Stimulated activated memory B cell treated with anti-CD40 and anti-IgM and Interleukin-4, amounts not matched to agents 10 μg/mL and 1 μg/mL and 100 μg/mL, for 72 hours (primary cell): ENCODE measurements at regions not wholly inside any gene's neighbourhood (a gene's known extent, or its start where the extent isn't known, plus 50 kb on each side); places are given as distances from the start of the nearest gene placed in this dataset.

Experiments
- ATAC-seq: fragments of 150-1000 bp; cut with Tn5 transposase; 2 replicates; pipeline ENCODE4 v1.10.0; 2021
- H3K27ac Mint-ChIP-seq: one replicate; pipeline ENCODE4 v1.8.0; 2022; ENCODE audit warnings: mild to moderate bottlenecking, mixed read lengths
- H3K27me3 Mint-ChIP-seq: one replicate; pipeline ENCODE4 v1.8.0; 2022; ENCODE audit warnings: mixed read lengths
- H3K36me3 Mint-ChIP-seq: one replicate; pipeline ENCODE4 v1.8.0; 2022; ENCODE audit warnings: mixed read lengths
- H3K4me1 Mint-ChIP-seq: one replicate; pipeline ENCODE4 v1.8.0; 2022; ENCODE audit warnings: mixed read lengths
- H3K4me3 Mint-ChIP-seq: one replicate; pipeline ENCODE4 v1.8.0; 2022; ENCODE audit warnings: mild to moderate bottlenecking, moderate library complexity, mixed read lengths
- H3K9me3 Mint-ChIP-seq: one replicate; pipeline ENCODE4 v1.8.0; 2022; ENCODE audit warnings: mixed read lengths

GRCh38 chr15:67914537-67915460 is 75.0 kb upstream of the RNU6-1 start:
- H3K27ac Mint-ChIP-seq, result no peak overlapping the region
- H3K36me3 Mint-ChIP-seq, result peaks cover 13% of the 10 kb centered on the region
- no peaks in the 10 kb centered on the region for H3K4me1 Mint-ChIP-seq
- no peak overlapping the region for H3K4me3 Mint-ChIP-seq
- H3K9me3 Mint-ChIP-seq, result peaks cover 24% of the 10 kb centered on the region
- peaks cover 21% of the 10 kb centered on the region for H3K27me3 Mint-ChIP-seq
- no peak for ATAC-seq

- no peak overlapping the region for H3K27ac Mint-ChIP-seq
- peaks cover 24% of the 10 kb centered on the region for H3K9me3 Mint-ChIP-seq
- H3K27me3 Mint-ChIP-seq, result peaks cover 27% of the 10 kb centered on the region
- H3K4me1 Mint-ChIP-seq, result no peaks in the 10 kb centered on the region
- ATAC-seq, result no peak
- no peak overlapping the region for H3K4me3 Mint-ChIP-seq
- H3K36me3 Mint-ChIP-seq, result peaks cover 18% of the 10 kb centered on the region
Observed at GRCh38 chr15:67915461-67916374, 75.9 kb upstream of the RNU6-1 start.

DNA sequence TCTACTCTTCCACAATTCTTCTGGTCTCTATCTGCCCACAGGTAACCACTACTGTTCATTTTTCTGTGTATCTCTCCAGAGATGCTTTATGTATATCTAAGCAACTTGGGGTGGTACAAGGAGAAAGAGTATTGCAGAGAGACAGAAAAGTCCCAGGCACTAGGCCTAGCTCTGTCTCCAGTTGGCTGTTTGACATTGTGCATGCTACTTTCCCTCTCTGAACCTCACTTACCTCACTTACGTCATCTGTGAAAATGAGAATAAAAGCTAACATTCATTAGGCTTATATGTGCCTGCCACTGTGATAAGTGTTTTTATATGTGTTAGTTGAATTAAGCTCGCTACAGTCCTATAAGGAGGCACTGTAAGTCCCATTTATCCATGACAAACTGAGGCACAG is 76.7 kb upstream of the RNU6-1 start:
- Mint-ChIP-seq H3K4me3 (no peak overlapping the region), H3K4me1 (no peaks in the 10 kb centered on the region), H3K27ac (no peak overlapping the region), H3K27me3 (peaks cover 27% of the 10 kb centered on the region), H3K9me3 (peaks cover 26% of the 10 kb centered on the region), H3K36me3 (peaks cover 18% of the 10 kb centered on the region)
- ATAC-seq, result no peak

DNA sequence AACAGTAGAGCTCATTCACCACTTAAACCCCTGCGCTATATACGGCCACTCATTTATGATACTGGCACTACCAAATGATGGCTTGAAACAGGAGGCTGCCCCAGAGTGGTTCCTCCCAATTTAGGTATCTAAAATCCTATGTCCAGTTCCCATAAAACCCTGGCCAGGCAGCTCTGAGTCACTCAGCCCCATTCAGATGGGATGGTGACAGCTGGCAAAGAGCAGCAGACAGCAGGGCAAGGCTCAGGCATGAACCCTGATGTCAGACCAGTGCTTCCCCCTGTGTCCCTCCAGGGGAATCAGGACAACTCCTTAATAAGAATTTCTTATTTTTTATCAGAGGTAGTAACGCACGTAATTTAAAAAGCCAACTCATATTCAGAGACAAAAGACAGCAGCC is 77.2 kb upstream of the RNU6-1 start:
- Mint-ChIP-seq H3K9me3 (peaks cover 24% of the 10 kb centered on the region), H3K27me3 (peaks cover 27% of the 10 kb centered on the region), H3K27ac (no peak overlapping the region), H3K4me3 (no peak overlapping the region), H3K36me3 (peaks cover 18% of the 10 kb centered on the region), H3K4me1 (no peaks in the 10 kb centered on the region)
- ATAC-seq, result no peak

GRCh38 chr15:67917636-67918035 is 77.8 kb upstream of the RNU6-1 start:
- Mint-ChIP-seq H3K9me3 (peaks cover 24% of the 10 kb centered on the region), H3K36me3 (peaks cover 18% of the 10 kb centered on the region), H3K27me3 (peaks cover 27% of the 10 kb centered on the region), H3K4me3 (no peak overlapping the region), H3K4me1 (no peaks in the 10 kb centered on the region), H3K27ac (no peak overlapping the region)
- no peak for ATAC-seq

GRCh38 chr15:67918205-67918861 is 78.5 kb upstream of the RNU6-1 start:
- Mint-ChIP-seq H3K36me3 (peaks cover 18% of the 10 kb centered on the region), H3K9me3 (peaks cover 24% of the 10 kb centered on the region), H3K4me1 (no peaks in the 10 kb centered on the region), H3K27ac (no peak overlapping the region), H3K27me3 (peaks cover 27% of the 10 kb centered on the region), H3K4me3 (no peak overlapping the region)
- ATAC-seq, result no peak

DNA sequence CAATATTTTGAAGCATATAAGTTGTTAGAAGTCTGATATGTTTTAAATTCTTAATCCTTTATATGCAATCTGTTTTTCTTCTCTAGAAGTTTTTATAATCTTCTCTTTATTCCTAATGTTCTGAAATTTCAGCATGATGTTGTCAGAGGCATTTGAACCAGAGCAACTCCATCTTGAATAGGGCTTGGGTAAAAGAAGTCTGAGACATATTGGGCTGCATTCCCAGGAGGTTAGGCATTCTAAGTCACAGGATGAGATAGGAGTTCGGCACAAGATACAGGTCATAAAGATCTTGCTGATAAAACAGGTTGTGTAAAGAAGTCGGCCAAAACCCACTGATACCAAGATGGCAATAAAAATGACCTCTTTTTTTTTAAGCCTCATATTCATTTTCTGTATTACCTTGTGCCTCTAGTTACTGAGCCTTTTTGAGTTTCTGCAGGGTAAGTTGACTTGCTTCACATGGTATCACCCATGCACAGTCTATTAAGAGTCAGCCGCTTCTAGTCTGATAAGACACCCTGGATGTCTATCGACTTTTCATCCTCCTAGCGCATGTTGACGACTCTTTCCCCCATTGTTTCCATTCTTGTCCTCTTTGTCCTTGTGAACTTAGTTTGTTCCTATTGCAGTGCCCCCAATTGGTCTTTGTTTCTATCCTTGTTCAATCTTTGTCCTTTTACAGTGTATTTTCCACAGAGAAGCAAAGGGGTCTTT is 80.8 kb upstream of the RNU6-1 start:
- Mint-ChIP-seq H3K36me3 (peaks cover 18% of the 10 kb centered on the region), H3K9me3 (peaks cover 20% of the 10 kb centered on the region), H3K4me3 (no peak overlapping the region), H3K27ac (no peak overlapping the region), H3K27me3 (peaks cover 17% of the 10 kb centered on the region), H3K4me1 (no peaks in the 10 kb centered on the region)
- ATAC-seq, result no peak

GRCh38 chr15:67922106-67922675 is 82.3 kb upstream of the RNU6-1 start:
- peaks cover 20% of the 10 kb centered on the region for H3K9me3 Mint-ChIP-seq
- no peak overlapping the region for H3K4me3 Mint-ChIP-seq
- H3K27me3 Mint-ChIP-seq, result peaks cover 17% of the 10 kb centered on the region
- H3K36me3 Mint-ChIP-seq, result peaks cover 18% of the 10 kb centered on the region
- H3K4me1 Mint-ChIP-seq, result no peaks in the 10 kb centered on the region
- ATAC-seq, result no peak
- H3K27ac Mint-ChIP-seq, result no peak overlapping the region

- no peak overlapping the region for H3K4me3 Mint-ChIP-seq
- ATAC-seq, result no peak
- H3K9me3 Mint-ChIP-seq, result peaks cover 17% of the 10 kb centered on the region
- peaks cover 13% of the 10 kb centered on the region for H3K27me3 Mint-ChIP-seq
- no peaks in the 10 kb centered on the region for H3K4me1 Mint-ChIP-seq
- peaks cover 13% of the 10 kb centered on the region for H3K36me3 Mint-ChIP-seq
- H3K27ac Mint-ChIP-seq, result no peak overlapping the region
Observed at GRCh38 chr15:67922971-67923945, 83.4 kb upstream of the RNU6-1 start.

- no peak for ATAC-seq
- H3K4me1 Mint-ChIP-seq, result no peaks in the 10 kb centered on the region
- H3K4me3 Mint-ChIP-seq, result no peak overlapping the region
- H3K36me3 Mint-ChIP-seq, result peaks cover 7% of the 10 kb centered on the region
- H3K9me3 Mint-ChIP-seq, result peaks cover 11% of the 10 kb centered on the region
- no peak overlapping the region for H3K27ac Mint-ChIP-seq
- H3K27me3 Mint-ChIP-seq, result peaks cover 9% of the 10 kb centered on the region
Observed at GRCh38 chr15:67924359-67924974, 84.6 kb upstream of the RNU6-1 start.

- Mint-ChIP-seq H3K27ac (no peak overlapping the region), H3K4me1 (no peaks in the 10 kb centered on the region), H3K9me3 (peaks cover 6% of the 10 kb centered on the region), H3K4me3 (no peak overlapping the region), H3K27me3 (peaks cover 5% of the 10 kb centered on the region), H3K36me3 (peaks cover under 1% of the 10 kb centered on the region)
- ATAC-seq, result no peak
Observed at GRCh38 chr15:67925182-67925581, 85.3 kb upstream of the RNU6-1 start.

DNA sequence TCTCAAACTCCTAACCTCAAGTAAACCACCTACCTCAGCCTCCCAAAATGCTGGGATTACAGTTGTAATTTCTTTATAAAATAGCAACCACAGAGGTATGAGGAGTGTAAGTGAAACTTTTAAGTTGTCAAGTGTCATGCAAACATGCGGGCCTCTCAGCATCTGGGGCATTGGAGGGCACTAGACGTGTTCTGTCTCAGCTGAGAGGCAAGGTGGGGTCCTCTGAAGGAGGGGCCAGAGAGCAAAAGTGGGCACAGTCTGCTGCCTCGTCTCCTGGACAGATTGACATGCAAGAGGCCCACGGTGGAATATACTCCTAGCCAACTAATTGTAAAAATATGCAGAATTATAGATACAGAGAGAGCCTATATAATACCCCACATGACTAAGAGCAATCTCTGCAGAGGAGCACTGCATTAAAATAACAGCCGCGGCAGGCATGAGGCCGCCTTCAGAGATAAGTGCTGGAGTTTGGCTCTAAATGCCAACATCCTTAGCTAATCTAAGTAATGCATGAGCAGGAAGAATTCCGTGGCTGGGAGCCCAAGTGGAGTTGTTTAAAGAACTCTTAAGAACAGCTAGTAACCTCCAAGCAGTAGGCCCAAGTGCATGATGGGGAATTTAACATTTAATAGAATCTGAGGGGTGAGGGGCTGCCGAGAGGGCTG is 87.8 kb upstream of the RNU6-1 start:
- H3K9me3 Mint-ChIP-seq, result peaks cover 3% of the 10 kb centered on the region
- H3K36me3 Mint-ChIP-seq, result no peaks in the 10 kb centered on the region
- H3K4me3 Mint-ChIP-seq, result no peak overlapping the region
- H3K27me3 Mint-ChIP-seq, result peaks cover 11% of the 10 kb centered on the region
- ATAC-seq, result no peak
- no peak overlapping the region for H3K27ac Mint-ChIP-seq
- H3K4me1 Mint-ChIP-seq, result no peaks in the 10 kb centered on the region

DNA sequence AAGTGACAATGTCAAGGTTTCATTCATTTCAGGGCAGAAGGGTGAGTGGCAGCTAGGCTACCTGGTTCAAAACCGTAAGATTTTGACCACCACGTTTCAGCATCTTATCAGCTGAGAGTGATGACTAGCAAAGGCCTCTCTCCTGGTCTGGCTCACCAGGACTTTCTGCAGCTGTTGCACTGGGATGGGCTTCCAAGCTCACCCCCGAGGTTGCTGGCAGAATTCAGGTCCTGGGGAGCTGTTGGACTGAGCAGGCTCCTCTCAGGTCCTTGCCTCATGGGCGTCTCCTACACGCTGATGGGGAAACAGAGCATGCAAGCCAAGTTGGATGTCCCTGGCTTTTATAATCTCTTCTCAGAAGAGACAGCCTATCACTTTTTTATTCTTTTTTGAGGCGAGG is 88.8 kb upstream of the RNU6-1 start:
- Mint-ChIP-seq H3K27me3 (peaks cover 11% of the 10 kb centered on the region), H3K9me3 (peaks cover 3% of the 10 kb centered on the region), H3K27ac (no peak overlapping the region), H3K4me1 (no peaks in the 10 kb centered on the region), H3K4me3 (no peak overlapping the region), H3K36me3 (no peaks in the 10 kb centered on the region)
- no peak for ATAC-seq
